ENCODE measurements at regions not wholly inside any gene's neighbourhood (a gene's known extent, or its start where the extent isn't known, plus 50 kb on each side); places are given as distances from the start of the nearest gene placed in this dataset.

GRCh38 chr6:84549917-84550316 is 214.5 kb downstream of the TBX18 start:
- no TSS peak for BruUV-seq (replicated peaks)
- in situ Hi-C loops (cut with HindIII; ENCODE audit: low pct_unique_long_range_greater_than_20kb, low sequenced_read_pairs) (no loop called here), intact Hi-C loops (cut with micrococcal nuclease; ENCODE audit: unreplicated experiment) (no loop called here)
- POLR2A ChIA-PET: no interaction called here
- Histone ChIP-seq H3K4me3 (ENCODE audit: low read depth in 2 of 2, low read length in 2 of 2) (no peak overlapping the region), H3K4me1 (ENCODE audit: control insufficient read depth, insufficient read depth, low read length) (no peaks in the 10 kb centered on the region), H3K9me3 (ENCODE audit: control insufficient read depth, insufficient read depth, low read depth, low read length) (no peaks in the 10 kb centered on the region), H3K27me3 (ENCODE audit: control insufficient read depth, insufficient read depth, low read length) (no peaks in the 10 kb centered on the region), H3K27ac (ENCODE audit: low read length) (no peak overlapping the region), H3K36me3 (ENCODE audit: control insufficient read depth, insufficient read depth, low read length) (no peaks in the 10 kb centered on the region)
- ATAC-seq (no peak), DNase-seq (ENCODE audit: low read depth, low spot score) (no peak)
- TF ChIP-seq REST (IDR thresholded peaks at IDR 0.05; ENCODE audit: insufficient read depth in 1 of 2, low read depth in 2 of 2, low read length in 1 of 2) (no peak), TCF7L2 (IDR thresholded peaks at IDR 0.05; ENCODE audit: low read depth, low read length) (no peak), SIN3A (IDR thresholded peaks at IDR 0.05; ENCODE audit: borderline replicate concordance, insufficient read depth, low read depth, low read length) (no peak), POLR2AphosphoS5 (IDR thresholded peaks at IDR 0.05; ENCODE audit: low read depth, low read length) (no peak)
- TF ChIP-seq, protein P1, sequence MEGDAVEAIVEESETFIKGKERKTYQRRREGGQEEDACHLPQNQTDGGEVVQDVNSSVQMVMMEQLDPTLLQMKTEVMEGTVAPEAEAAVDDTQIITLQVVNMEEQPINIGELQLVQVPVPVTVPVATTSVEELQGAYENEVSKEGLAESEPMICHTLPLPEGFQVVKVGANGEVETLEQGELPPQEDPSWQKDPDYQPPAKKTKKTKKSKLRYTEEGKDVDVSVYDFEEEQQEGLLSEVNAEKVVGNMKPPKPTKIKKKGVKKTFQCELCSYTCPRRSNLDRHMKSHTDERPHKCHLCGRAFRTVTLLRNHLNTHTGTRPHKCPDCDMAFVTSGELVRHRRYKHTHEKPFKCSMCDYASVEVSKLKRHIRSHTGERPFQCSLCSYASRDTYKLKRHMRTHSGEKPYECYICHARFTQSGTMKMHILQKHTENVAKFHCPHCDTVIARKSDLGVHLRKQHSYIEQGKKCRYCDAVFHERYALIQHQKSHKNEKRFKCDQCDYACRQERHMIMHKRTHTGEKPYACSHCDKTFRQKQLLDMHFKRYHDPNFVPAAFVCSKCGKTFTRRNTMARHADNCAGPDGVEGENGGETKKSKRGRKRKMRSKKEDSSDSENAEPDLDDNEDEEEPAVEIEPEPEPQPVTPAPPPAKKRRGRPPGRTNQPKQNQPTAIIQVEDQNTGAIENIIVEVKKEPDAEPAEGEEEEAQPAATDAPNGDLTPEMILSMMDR (IDR thresholded peaks at IDR 0.05): peak; percentile 10; the same call in 1 of the 2 replicates
- CTCF ChIA-PET: no interaction called here

- no peaks in the 10 kb centered on the region for H3K36me3 ChIP-seq (ENCODE audit: control insufficient read depth, insufficient read depth, low read length)
- no peak for DNase-seq (ENCODE audit: low read depth, low spot score)
- H3K4me3 ChIP-seq (ENCODE audit: low read depth in 2 of 2, low read length in 2 of 2): no peak overlapping the region
- H3K27ac ChIP-seq (ENCODE audit: low read length): no peak overlapping the region
- H3K4me1 ChIP-seq (ENCODE audit: control insufficient read depth, insufficient read depth, low read length): no peaks in the 10 kb centered on the region
- no peaks in the 10 kb centered on the region for H3K27me3 ChIP-seq (ENCODE audit: control insufficient read depth, insufficient read depth, low read length)
- no peak for ATAC-seq
- no peak for TF ChIP-seq SIN3A (IDR thresholded peaks at IDR 0.05; ENCODE audit: borderline replicate concordance, insufficient read depth, low read depth, low read length)
- TF ChIP-seq REST (IDR thresholded peaks at IDR 0.05; ENCODE audit: insufficient read depth in 1 of 2, low read depth in 2 of 2, low read length in 1 of 2): no peak
- no peak for TF ChIP-seq POLR2AphosphoS5 (IDR thresholded peaks at IDR 0.05; ENCODE audit: low read depth, low read length)
- TF ChIP-seq, protein P1 (IDR thresholded peaks at IDR 0.05): no peak
- no peak for TF ChIP-seq TCF7L2 (IDR thresholded peaks at IDR 0.05; ENCODE audit: low read depth, low read length)
- intact Hi-C loops (cut with micrococcal nuclease; ENCODE audit: unreplicated experiment) (no loop called here), in situ Hi-C loops (cut with HindIII; ENCODE audit: low pct_unique_long_range_greater_than_20kb, low sequenced_read_pairs) (no loop called here)
- CTCF ChIA-PET: no interaction called here
- POLR2A ChIA-PET: no interaction called here
- BruUV-seq (replicated peaks): no TSS peak
- H3K9me3 ChIP-seq (ENCODE audit: control insufficient read depth, insufficient read depth, low read depth, low read length): no peaks in the 10 kb centered on the region
These were observed 217.0 kb downstream of the TBX18 start for GRCh38 chr6:84547341-84547801.
